Endothelial cell of umbilical vein (primary cell): ENCODE measurements at regions not wholly inside any gene's neighbourhood (a gene's known extent, or its start where the extent isn't known, plus 50 kb on each side); places are given as distances from the start of the nearest gene placed in this dataset.

Experiments
- BruUV-seq: library from RNA; stranded (reverse); fragments of 400-500 nt; replicated peaks from 2 replicates; lab custom pipeline; 2021; lab: Mats Ljungman, UMichigan
- CTCF ChIA-PET: fragments of 300-600, 350-600 bp; sonication (Branson Sonifier 250); formaldehyde crosslinking; loops from one replicate; lab custom pipeline; 2021; ENCODE audit warnings: antibody characterized with exemption, inconsistent platforms; lab: Charles Lee
- POLR2A ChIA-PET: fragments of 300-600, 350-600 bp; sonication (Branson Sonifier 250); formaldehyde crosslinking; loops from one replicate; lab custom pipeline; 2021; ENCODE audit warnings: antibody characterized with exemption, inconsistent platforms; lab: Charles Lee
- DNase-seq: peaks from one replicate; pipeline ENCODE4 v3.0.0-alpha.2; 2011; ENCODE audit warnings: low read depth, low spot score
- FAIRE-seq: peaks from 2 replicates; lab custom pipeline; 2011; peaks lifted over from hg19 to GRCh38; lab: Jason Lieb, UNC
- H2AFZ ChIP-seq: 2 replicates; pipeline ENCODE4 v1.6.0; 2012; ENCODE audit warnings: low read depth, low read length, control low read depth, inconsistent platforms
- H3K27ac ChIP-seq: 2 replicates; pipeline ENCODE4 v1.5.1; 2011; ENCODE audit warnings: low read depth, mild to moderate bottlenecking, control low read depth, low read length, moderate library complexity; ENCODE audit not compliant: insufficient read depth
- H3K27me3 ChIP-seq, 2 experiments: 2 replicates each; pipeline versions ENCODE4 v1.6.0 to v1.6.1; 2011; ENCODE audit warnings: low read length in 2 of 2, mixed read lengths in 1 of 2; ENCODE audit not compliant: control insufficient read depth in 2 of 2, insufficient read depth in 2 of 2
- H3K36me3 ChIP-seq, 2 experiments: 2 replicates in 1 of 2; 3 replicates in 1 of 2; pipeline ENCODE4 v1.5.1; 2011; ENCODE audit warnings: low read length in 2 of 2, mild to moderate bottlenecking in 1 of 2, moderate library complexity in 1 of 2; ENCODE audit not compliant: control insufficient read depth in 2 of 2, insufficient read depth in 2 of 2; ENCODE audit errors: extremely low read depth in 1 of 2
- H3K4me1 ChIP-seq: 3 replicates; pipeline ENCODE4 v1.5.1; 2011; ENCODE audit warnings: mild to moderate bottlenecking, low read length; ENCODE audit not compliant: control insufficient read depth, insufficient read depth; ENCODE audit errors: extremely low read depth
- H3K4me2 ChIP-seq: 2 replicates; pipeline ENCODE4 v1.6.1; 2011; ENCODE audit warnings: low read length, control low read depth, mixed read lengths; ENCODE audit not compliant: insufficient read depth
- H3K4me3 ChIP-seq, 3 experiments: fragments of 200-600 bp in 1 of 3; sonication (generic), shearing (Covaris generic) in 1 of 3; replicated peaks in 1 of 3; 2 replicates each; pipeline ENCODE4 v1.5.1; 2011 to 2016; ENCODE audit warnings: control low read depth in 3 of 3, low read length in 3 of 3, mild to moderate bottlenecking in 2 of 3, inconsistent platforms in 1 of 3, low read depth in 1 of 3, moderate library complexity in 1 of 3; ENCODE audit not compliant: insufficient read depth in 1 of 3
- H3K79me2 ChIP-seq: 2 replicates; pipeline ENCODE4 v1.6.0; 2012; ENCODE audit warnings: low read length, inconsistent platforms; ENCODE audit not compliant: control insufficient read depth, insufficient read depth
- H3K9ac ChIP-seq: replicated peaks from 2 replicates; pipeline ENCODE3; 2011; ENCODE audit warnings: low read length, control low read depth; ENCODE audit not compliant: insufficient read depth; ENCODE audit errors: extremely low read depth
- H3K9me1 ChIP-seq: replicated peaks from 3 replicates; pipeline ENCODE4 v1.6.0; 2011; ENCODE audit warnings: mild to moderate bottlenecking, low read length; ENCODE audit not compliant: control insufficient read depth, insufficient read depth; ENCODE audit errors: extremely low read depth
- H3K9me3 ChIP-seq: replicated peaks from 2 replicates; pipeline ENCODE4 v1.5.1; 2012; ENCODE audit warnings: low read length, inconsistent platforms; ENCODE audit not compliant: control insufficient read depth, insufficient read depth
- H4K20me1 ChIP-seq: replicated peaks from 2 replicates; pipeline ENCODE3; 2011; ENCODE audit warnings: mild to moderate bottlenecking, low read length; ENCODE audit not compliant: control insufficient read depth, insufficient read depth; ENCODE audit errors: extremely low read depth
- CTCF ChIP-seq, 2 donors: IDR thresholded peaks; 1 replicate in 1 of 2; 2 replicates in 1 of 2; pipeline ENCODE4 v1.5.1; 2011; ENCODE audit warnings: low read length in 2 of 2, mild to moderate bottlenecking in 2 of 2, moderate library complexity in 2 of 2, control low read depth in 1 of 2, inconsistent platforms in 1 of 2, low read depth in 1 of 2; ENCODE audit not compliant: insufficient read depth in 1 of 2; ENCODE audit errors: extremely low read depth in 1 of 2
- EZH2 ChIP-seq: IDR thresholded peaks from 2 replicates; pipeline ENCODE4 v1.6.1; 2012; ENCODE audit warnings: borderline replicate concordance, low read depth, mild to moderate bottlenecking, moderate library complexity, low read length, inconsistent platforms; ENCODE audit not compliant: severe bottlenecking
- FOS ChIP-seq: IDR thresholded peaks from 2 replicates; pipeline ENCODE4 v1.6.1; 2011; ENCODE audit warnings: mild to moderate bottlenecking, low read length, moderate library complexity, borderline replicate concordance; ENCODE audit not compliant: insufficient read depth
- GATA2 ChIP-seq: IDR thresholded peaks from 2 replicates; pipeline ENCODE4 v1.7.0; 2011; ENCODE audit warnings: low read depth, mild to moderate bottlenecking, moderate library complexity, mixed read lengths, low read length; ENCODE audit not compliant: insufficient read length, insufficient read depth
- JUN ChIP-seq: IDR thresholded peaks from 2 replicates; pipeline ENCODE4 v1.6.1; 2011; ENCODE audit warnings: borderline replicate concordance, low read depth; ENCODE audit not compliant: insufficient read length, insufficient read depth
- MAX ChIP-seq: IDR thresholded peaks from 2 replicates; pipeline ENCODE4 v1.6.1; 2011; ENCODE audit not compliant: insufficient read depth, insufficient read length
- MYC ChIP-seq: IDR thresholded peaks from one replicate; pipeline ENCODE4 v1.6.1; 2011; ENCODE audit warnings: mild to moderate bottlenecking, low read depth, low read length
- POLR2A ChIP-seq: IDR thresholded peaks from 2 replicates; pipeline ENCODE4 v1.6.1; 2012; ENCODE audit warnings: low read depth, mild to moderate bottlenecking, control low read depth, low read length
- POLR2AphosphoS5 ChIP-seq: IDR thresholded peaks from 2 replicates; pipeline ENCODE4 v1.6.1; 2012; ENCODE audit warnings: low read depth, mild to moderate bottlenecking, control low read depth, low read length, moderate library complexity; ENCODE audit not compliant: insufficient read depth
- dilution Hi-C: fragments of 300-500 bp; cut with MboI; formaldehyde crosslinking; loops from one replicate; pipeline ENCODE4 v1.15.0; 2019; ENCODE audit warnings: low sequenced_read_pairs; ENCODE audit not compliant: extremely low pct_ligation_motif_present
- intact Hi-C: fragments of 100-400 bp; cut with micrococcal nuclease; formaldehyde crosslinking; loops from one replicate; pipeline ENCODE4 v1.10.0; 2022

GRCh38 chr2:209239585-209239938 is 184.3 kb upstream of the MAP2 start:
- no peak for TF ChIP-seq GATA2
- TF ChIP-seq EZH2, result no peak
- no peak for TF ChIP-seq POLR2A
- TF ChIP-seq POLR2AphosphoS5, result no peak
- no peak for TF ChIP-seq JUN
- TF ChIP-seq MYC, result no peak
- TF ChIP-seq MAX, result no peak
- TF ChIP-seq FOS, result no peak
- TF ChIP-seq CTCF (IDR thresholded peaks at IDR 0.05; ENCODE audit: extremely low read depth in 1 of 2, insufficient read depth in 1 of 2, low read depth in 1 of 2, low read length in 2 of 2), result no peak
- Histone ChIP-seq H3K9me3 (no peaks in the 10 kb centered on the region), H3K4me2 (no peak overlapping the region), H3K4me3 (no peak overlapping the region), H3K79me2 (no peaks in the 10 kb centered on the region), H3K4me1 (no peaks in the 10 kb centered on the region), H3K9ac (no peak overlapping the region), H4K20me1 (no peaks in the 10 kb centered on the region), H2AFZ (no peak overlapping the region), H3K9me1 (no peaks in the 10 kb centered on the region), H3K27me3 (no peaks in the 10 kb centered on the region), H3K36me3 (no peaks in the 10 kb centered on the region), H3K27ac (no peak overlapping the region)
- FAIRE-seq, result no peak
- dilution Hi-C loops (no loop called here), intact Hi-C loops (no loop called here)
- DNase-seq, result no peak
- BruUV-seq, result no TSS peak
- ChIA-PET POLR2A (no interaction called here), CTCF (no interaction called here)
